Stomach (tissue), 8 donors: ENCODE measurements at regions not wholly inside any gene's neighbourhood (a gene's known extent, or its start where the extent isn't known, plus 50 kb on each side); places are given as distances from the start of the nearest gene placed in this dataset.

ENCODE experiments used
- DNase-seq, 2 donors: peaks; one replicate each; pipeline versions ENCODE4 v3.0.0 to v3.0.0-alpha.2; 2013 to 2019
- H3K27ac ChIP-seq, 5 donors: fragments of 200-600 bp in 4 of 5; sonication (generic) in 4 of 5; one replicate each; pipeline ENCODE4 v1.5.1; 2013 to 2019; ENCODE audit warnings: mild to moderate bottlenecking in 1 of 5, moderate library complexity in 1 of 5
- H3K27me3 ChIP-seq, 3 donors: fragments of 200-600 bp; sonication (generic); one replicate each; pipeline ENCODE4 v1.5.1; 2017 to 2019; ENCODE audit warnings: mixed run types in 1 of 3
- H3K36me3 ChIP-seq, 4 donors: fragments of 200-600 bp; sonication (generic); 1 replicate in 3 of 4; 2 replicates in 1 of 4; pipeline ENCODE4 v1.5.1; 2016 to 2019
- H3K4me1 ChIP-seq, 4 donors: fragments of 200-600 bp; sonication (generic); one replicate each; pipeline ENCODE4 v1.5.1; 2016 to 2019
- H3K4me3 ChIP-seq, 4 donors: fragments of 200-600 bp; sonication (generic) in 3 of 4; one replicate each; pipeline ENCODE4 v1.5.1; 2016 to 2019; ENCODE audit warnings: mild to moderate bottlenecking in 1 of 4
- H3K9me3 ChIP-seq, 4 donors: fragments of 200-600 bp; sonication (generic); one replicate each; pipeline ENCODE4 v1.5.1; 2016 to 2019
- EP300 ChIP-seq: sonication (generic); formaldehyde crosslinking; IDR thresholded peaks from one replicate; pipeline ENCODE4 v1.6.1; 2017; ENCODE audit warnings: antibody characterized with exemption
- POLR2A ChIP-seq, 4 donors: fragments of 450-650 bp; IDR thresholded peaks; one replicate each; pipeline ENCODE4 v1.6.1; 2016; ENCODE audit warnings: antibody characterized with exemption in 4 of 4, control low read depth in 2 of 4, mild to moderate bottlenecking in 1 of 4, moderate library complexity in 1 of 4
- POLR2AphosphoS5 ChIP-seq, 3 donors: sonication (generic); formaldehyde crosslinking; IDR thresholded peaks; one replicate each; pipeline ENCODE4 v1.6.1; 2016; ENCODE audit warnings: antibody characterized with exemption in 3 of 3
- WGBS, 5 donors: extraction: QIAGEN DNeasy Blood & Tissue Kit in 3 of 5; methylation state at CpG; one replicate each; pipeline versions ENCODE4 v1.1.5 to v1.1.7; 2013 to 2018; 5-methylcytosine and 5-hydroxymethylcytosine counted together
- intact Hi-C: fragments of 100-400 bp; cut with DNase I; formaldehyde crosslinking; loops from one replicate; pipeline ENCODE4 v1.15.1; 2023; ENCODE audit warnings: low total_unique reads
- TF ChIP-seq, protein P1 (sequence below), 7 experiments: fragments of 450-650 bp in 4 of 7; fragments of 200-600 bp in 3 of 7; sonication (generic) in 3 of 7; IDR thresholded peaks; one replicate each; pipeline ENCODE4 v1.5.1; 2016 to 2019; ENCODE audit warnings: antibody characterized with exemption in 7 of 7, control low read depth in 2 of 7, mild to moderate bottlenecking in 1 of 7
- donor health status: healthy with polysubstance abuse.
- donor health status: Bipolar disorder and iron deficiency.
- donor health status: healthy.

- 68 to 87% (median 79%) methylated on average over 2 of the region's 2 CpGs for WGBS, 5 donors
- no peak for DNase-seq
- Histone ChIP-seq H3K4me1 (peaks cover 0 to 11% (median 3%) of the 10 kb centered on the region in 4 donors), H3K36me3 (no peaks in the 10 kb centered on the region), H3K27me3 (no peaks in the 10 kb centered on the region), H3K4me3 (no peak overlapping the region), H3K9me3 (no peaks in the 10 kb centered on the region), H3K27ac (no peak overlapping the region)
- TF ChIP-seq POLR2A (IDR thresholded peaks at IDR 0.05) (no peak), POLR2AphosphoS5 (IDR thresholded peaks at IDR 0.05) (no peak), EP300 (no peak)
- TF ChIP-seq, protein P1, sequence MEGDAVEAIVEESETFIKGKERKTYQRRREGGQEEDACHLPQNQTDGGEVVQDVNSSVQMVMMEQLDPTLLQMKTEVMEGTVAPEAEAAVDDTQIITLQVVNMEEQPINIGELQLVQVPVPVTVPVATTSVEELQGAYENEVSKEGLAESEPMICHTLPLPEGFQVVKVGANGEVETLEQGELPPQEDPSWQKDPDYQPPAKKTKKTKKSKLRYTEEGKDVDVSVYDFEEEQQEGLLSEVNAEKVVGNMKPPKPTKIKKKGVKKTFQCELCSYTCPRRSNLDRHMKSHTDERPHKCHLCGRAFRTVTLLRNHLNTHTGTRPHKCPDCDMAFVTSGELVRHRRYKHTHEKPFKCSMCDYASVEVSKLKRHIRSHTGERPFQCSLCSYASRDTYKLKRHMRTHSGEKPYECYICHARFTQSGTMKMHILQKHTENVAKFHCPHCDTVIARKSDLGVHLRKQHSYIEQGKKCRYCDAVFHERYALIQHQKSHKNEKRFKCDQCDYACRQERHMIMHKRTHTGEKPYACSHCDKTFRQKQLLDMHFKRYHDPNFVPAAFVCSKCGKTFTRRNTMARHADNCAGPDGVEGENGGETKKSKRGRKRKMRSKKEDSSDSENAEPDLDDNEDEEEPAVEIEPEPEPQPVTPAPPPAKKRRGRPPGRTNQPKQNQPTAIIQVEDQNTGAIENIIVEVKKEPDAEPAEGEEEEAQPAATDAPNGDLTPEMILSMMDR (IDR thresholded peaks at IDR 0.05) = no peak
- intact Hi-C loops = no loop called here
Observed at GRCh38 chr5:51816427-51816826, 433.2 kb downstream of the ISL1 start.

DNA sequence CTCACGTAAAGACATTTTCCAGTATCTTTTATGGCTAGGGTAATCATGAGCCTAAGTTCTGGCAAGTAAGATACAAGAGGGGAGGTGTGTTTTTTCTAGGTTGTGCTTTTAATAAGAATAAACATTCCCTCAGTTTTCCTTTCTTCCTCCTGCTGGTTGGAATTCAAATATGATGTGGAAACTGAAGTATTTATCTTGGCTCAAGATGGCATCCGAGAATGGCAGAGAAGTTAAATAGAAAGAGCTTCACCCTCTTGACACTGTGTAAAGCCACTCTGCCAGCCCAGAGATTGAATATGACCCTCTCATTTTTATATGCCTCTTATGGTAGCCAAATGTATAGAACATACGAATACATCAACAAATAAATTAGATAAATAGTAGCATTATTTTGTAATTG is 438.4 kb downstream of the ISL1 start:
- 26 to 59% (median 38%) methylated on average over 3 of the region's 3 CpGs for WGBS, 5 donors
- TF ChIP-seq EP300 (no peak), POLR2AphosphoS5 (IDR thresholded peaks at IDR 0.05) (no peak), POLR2A (IDR thresholded peaks at IDR 0.05) (no peak)
- TF ChIP-seq, protein P1 (IDR thresholded peaks at IDR 0.05) = peak in 1 of 7 experiments; percentile 37

DNA sequence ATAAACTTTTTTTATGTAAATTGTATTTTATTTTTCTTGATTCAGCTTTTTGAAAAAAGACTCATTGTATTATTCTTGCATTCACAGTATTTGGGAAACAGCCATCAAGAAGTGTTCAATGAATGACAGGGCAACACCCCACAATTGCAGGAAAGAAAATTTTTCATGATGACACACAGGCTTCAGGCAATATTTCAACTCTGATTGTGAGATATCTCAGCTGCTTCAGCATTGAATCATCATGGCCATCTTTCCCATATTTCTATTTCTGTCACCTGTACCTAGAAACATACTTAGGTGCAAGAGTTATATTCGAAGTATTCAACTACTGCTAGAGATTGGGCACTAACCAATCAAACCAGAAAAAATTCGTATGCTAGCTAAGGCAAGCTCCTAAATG is 446.0 kb downstream of the ISL1 start:
- no peaks in the 10 kb centered on the region for H3K27me3 ChIP-seq
- no peak overlapping the region for H3K4me3 ChIP-seq
- DNase-seq = no peak
- WGBS, 5 donors = 32 to 59% (median 44%) methylated on average over 2 of the region's 2 CpGs
- H3K27ac ChIP-seq = no peak overlapping the region
- H3K36me3 ChIP-seq = no peaks in the 10 kb centered on the region
- TF ChIP-seq EP300 (no peak), POLR2A (IDR thresholded peaks at IDR 0.05) (no peak), POLR2AphosphoS5 (IDR thresholded peaks at IDR 0.05) (no peak)
- TF ChIP-seq, protein P1 (IDR thresholded peaks at IDR 0.05) = no peak
- no peaks in the 10 kb centered on the region for H3K9me3 ChIP-seq
- H3K4me1 ChIP-seq = no peaks in the 10 kb centered on the region
- intact Hi-C loops = no loop called here

More for the DNA sequence above, 438.4 kb downstream of the ISL1 start:
- H3K4me3 ChIP-seq = no peak overlapping the region
- no peaks in the 10 kb centered on the region for H3K27me3 ChIP-seq
- H3K36me3 ChIP-seq = no peaks in the 10 kb centered on the region
- intact Hi-C loops = no loop called here
- no peaks in the 10 kb centered on the region for H3K9me3 ChIP-seq
- H3K27ac ChIP-seq = no peak overlapping the region
- DNase-seq = no peak
- H3K4me1 ChIP-seq = peaks cover 0 to 11% (median 3%) of the 10 kb centered on the region in 4 donors

DNA sequence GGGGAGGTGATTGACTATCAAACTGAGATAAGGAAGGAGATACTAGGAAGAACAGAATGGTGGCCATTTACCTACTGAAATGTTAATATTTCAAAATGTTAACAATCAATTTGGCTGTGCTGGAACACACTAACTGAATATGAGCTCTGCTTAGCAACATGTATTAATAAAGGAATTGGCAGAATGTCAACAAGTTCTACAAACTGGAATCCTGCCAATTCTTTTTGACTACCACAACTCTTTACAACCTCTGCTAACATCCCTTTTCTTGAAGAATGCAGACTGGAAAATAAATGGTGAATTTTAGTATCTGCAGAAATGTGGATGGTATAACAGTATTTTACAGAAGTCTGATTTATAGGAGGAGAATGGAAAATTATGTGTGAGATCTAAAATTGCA is 446.4 kb downstream of the ISL1 start:
- intact Hi-C loops = no loop called here
- H3K36me3 ChIP-seq = no peaks in the 10 kb centered on the region
- H3K27me3 ChIP-seq = no peaks in the 10 kb centered on the region
- DNase-seq = peak in 1 of 2 donors; percentile 40
- no peaks in the 10 kb centered on the region for H3K9me3 ChIP-seq
- H3K27ac ChIP-seq = no peak overlapping the region
- no peak overlapping the region for H3K4me3 ChIP-seq
- no peak for TF ChIP-seq POLR2A (IDR thresholded peaks at IDR 0.05)
- TF ChIP-seq EP300 = no peak
- TF ChIP-seq, protein P1 (IDR thresholded peaks at IDR 0.05) = no peak
- TF ChIP-seq POLR2AphosphoS5 (IDR thresholded peaks at IDR 0.05) = no peak
- H3K4me1 ChIP-seq = no peaks in the 10 kb centered on the region
